ENCODE measurements at regions not wholly inside any gene's neighbourhood (a gene's known extent, or its start where the extent isn't known, plus 50 kb on each side); places are given as distances from the start of the nearest gene placed in this dataset.

DNA sequence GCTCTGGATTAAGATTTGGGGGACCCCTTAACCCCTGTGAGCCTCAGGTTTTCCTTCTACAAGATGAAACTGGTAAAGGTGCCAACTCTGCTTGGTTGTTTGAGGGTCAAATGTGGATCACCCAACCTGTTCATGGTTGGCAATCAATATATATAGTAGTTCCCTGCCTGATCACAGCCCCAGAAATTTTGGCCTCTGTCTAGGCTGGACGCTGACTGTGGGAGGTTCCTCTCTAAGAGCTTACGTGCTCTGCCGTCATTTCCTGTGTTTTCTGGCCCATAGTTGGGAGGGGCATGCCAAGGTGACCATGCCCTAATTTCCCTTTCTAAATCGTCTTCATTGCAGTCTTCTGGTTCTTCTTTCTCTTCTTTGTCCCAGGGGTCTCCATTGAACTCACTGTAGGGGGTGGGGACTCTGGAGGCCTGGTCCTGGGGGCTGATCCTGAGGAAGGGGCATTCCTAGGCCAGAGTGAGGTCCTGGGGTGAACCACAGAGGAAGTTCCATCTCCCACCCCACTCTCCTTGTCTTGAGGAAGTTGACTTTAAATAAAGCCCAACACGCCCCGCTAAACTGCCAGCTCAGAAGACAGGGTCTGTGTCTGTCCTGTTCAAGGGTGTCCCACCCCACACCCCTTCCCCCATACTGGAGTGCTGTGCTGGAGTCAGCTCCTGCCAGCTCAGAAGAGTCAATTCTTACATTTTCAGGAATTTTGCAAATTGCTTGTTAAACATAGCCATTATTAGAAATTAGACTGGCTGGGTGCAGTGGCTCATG, 98.9 kb upstream of the SDK1 start:
- CTCF ChIA-PET (ENCODE audit: unreplicated experiment): no interaction called here

GRCh38 chr7:3204526-3204925, 96.5 kb upstream of the SDK1 start:
- no peaks in the 10 kb centered on the region for H3K79me2 ChIP-seq (ENCODE audit: insufficient read depth, low read depth, low read length)
- BruUV-seq (replicated peaks): no TSS peak
- intact Hi-C loops (cut with micrococcal nuclease; ENCODE audit: unreplicated experiment): no loop called here
- no peak for TF ChIP-seq EZH2phosphoT487 (IDR thresholded peaks at IDR 0.05; ENCODE audit: borderline replicate concordance, low read depth, low read length)
- no peak for TF ChIP-seq CTCF (conservative IDR thresholded peaks at IDR 0.05; ENCODE audit: low read length)
- H2AFZ ChIP-seq (ENCODE audit: low read length): no peak overlapping the region
- H3K27ac ChIP-seq (ENCODE audit: low read depth, low read length, poor library complexity, severe bottlenecking): no peak overlapping the region
- no peaks in the 10 kb centered on the region for H4K20me1 ChIP-seq (ENCODE audit: insufficient read depth, low read length)
- H3K4me3 ChIP-seq (ENCODE audit: low read depth, low read length, poor library complexity, severe bottlenecking): no peak overlapping the region
- H3K4me2 ChIP-seq (ENCODE audit: low read length): no peak overlapping the region
- ChIA-PET POLR2A (interaction anchor here (1.0 kb wide), 1 partner anchor 14 kb away, joined by 5 read pairs; no protein-coding TSS in a partner anchor), CTCF (ENCODE audit: unreplicated experiment) (no interaction called here)
- H3K36me3 ChIP-seq (ENCODE audit: insufficient read depth, low read length): no peaks in the 10 kb centered on the region
- DNase-seq (ENCODE audit: low spot score): no peak
- H3K4me1 ChIP-seq (ENCODE audit: insufficient read depth, low read length, poor library complexity, severe bottlenecking): no peaks in the 10 kb centered on the region
- H3K9me3 ChIP-seq (ENCODE audit: low read length): no peaks in the 10 kb centered on the region
- H3K9me2 ChIP-seq (ENCODE audit: insufficient read depth, low read length): no peaks in the 10 kb centered on the region

More for the DNA sequence above, 98.9 kb upstream of the SDK1 start:
- Histone ChIP-seq H3K4me1 (ENCODE audit: insufficient read depth, low read length, poor library complexity, severe bottlenecking) (no peaks in the 10 kb centered on the region), H3K27ac (ENCODE audit: low read depth, low read length, poor library complexity, severe bottlenecking) (no peak overlapping the region), H2AFZ (ENCODE audit: low read length) (no peak overlapping the region), H3K79me2 (ENCODE audit: insufficient read depth, low read depth, low read length) (no peaks in the 10 kb centered on the region), H3K36me3 (ENCODE audit: insufficient read depth, low read length) (no peaks in the 10 kb centered on the region), H3K4me2 (ENCODE audit: low read length) (no peak overlapping the region), H4K20me1 (ENCODE audit: insufficient read depth, low read length) (no peaks in the 10 kb centered on the region), H3K9me2 (ENCODE audit: insufficient read depth, low read length) (no peaks in the 10 kb centered on the region), H3K4me3 (ENCODE audit: low read depth, low read length, poor library complexity, severe bottlenecking) (no peak overlapping the region), H3K9me3 (ENCODE audit: low read length) (no peaks in the 10 kb centered on the region)
- BruUV-seq (replicated peaks): no TSS peak
- intact Hi-C loops (cut with micrococcal nuclease; ENCODE audit: unreplicated experiment): no loop called here
- POLR2A ChIA-PET: no interaction called here
- TF ChIP-seq EZH2phosphoT487 (IDR thresholded peaks at IDR 0.05; ENCODE audit: borderline replicate concordance, low read depth, low read length): no peak
- TF ChIP-seq CTCF (conservative IDR thresholded peaks at IDR 0.05; ENCODE audit: low read length): no peak
- DNase-seq (ENCODE audit: low spot score): no peak

DNA sequence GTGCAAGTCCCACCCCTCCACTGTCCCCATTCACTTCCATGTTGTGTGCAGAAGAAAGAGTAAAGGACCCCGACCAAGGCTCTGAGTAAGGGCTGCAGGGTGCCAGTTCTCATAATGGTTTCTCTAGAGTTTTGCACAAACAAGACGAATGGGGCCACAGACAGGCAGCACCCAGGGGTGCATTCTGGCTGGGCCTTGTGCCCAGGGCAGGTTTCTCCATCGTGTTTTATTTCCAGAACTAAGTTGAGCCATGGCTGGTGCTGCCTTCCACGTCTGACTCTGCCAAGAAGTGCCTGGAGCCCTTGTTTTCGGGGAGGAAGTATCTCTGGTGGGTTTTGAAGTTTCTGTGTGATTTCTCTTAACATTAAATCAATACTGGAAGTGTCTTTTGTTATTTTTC, 95.0 kb upstream of the SDK1 start:
- intact Hi-C loops (cut with micrococcal nuclease; ENCODE audit: unreplicated experiment): no loop called here
- no peak for TF ChIP-seq CTCF (conservative IDR thresholded peaks at IDR 0.05; ENCODE audit: low read length)
- no peak for TF ChIP-seq EZH2phosphoT487 (IDR thresholded peaks at IDR 0.05; ENCODE audit: borderline replicate concordance, low read depth, low read length)
- DNase-seq (ENCODE audit: low spot score): no peak
- no peaks in the 10 kb centered on the region for H3K9me2 ChIP-seq (ENCODE audit: insufficient read depth, low read length)
- H3K4me1 ChIP-seq (ENCODE audit: insufficient read depth, low read length, poor library complexity, severe bottlenecking): no peaks in the 10 kb centered on the region
- BruUV-seq (replicated peaks): no TSS peak
- no peaks in the 10 kb centered on the region for H3K79me2 ChIP-seq (ENCODE audit: insufficient read depth, low read depth, low read length)
- H3K27ac ChIP-seq (ENCODE audit: low read depth, low read length, poor library complexity, severe bottlenecking): no peak overlapping the region
- no peaks in the 10 kb centered on the region for H3K36me3 ChIP-seq (ENCODE audit: insufficient read depth, low read length)
- no peak overlapping the region for H3K4me2 ChIP-seq (ENCODE audit: low read length)
- no peaks in the 10 kb centered on the region for H4K20me1 ChIP-seq (ENCODE audit: insufficient read depth, low read length)
- ChIA-PET CTCF (ENCODE audit: unreplicated experiment) (no interaction called here), POLR2A (no interaction called here)
- no peak overlapping the region for H3K4me3 ChIP-seq (ENCODE audit: low read depth, low read length, poor library complexity, severe bottlenecking)
- no peaks in the 10 kb centered on the region for H3K9me3 ChIP-seq (ENCODE audit: low read length)
- H2AFZ ChIP-seq (ENCODE audit: low read length): no peak overlapping the region
